Liver (tissue), 8 donors: ENCODE measurements at regions not wholly inside any gene's neighbourhood (a gene's known extent, or its start where the extent isn't known, plus 50 kb on each side); places are given as distances from the start of the nearest gene placed in this dataset.

ENCODE experiments used
- DNase-seq: peaks from one replicate; pipeline ENCODE4 v3.0.0-alpha.2; 2017; ENCODE audit warnings: low spot score
- H3K27ac ChIP-seq, 2 donors: one replicate each; pipeline ENCODE4 v1.7.0; 2013; ENCODE audit warnings: inconsistent platforms in 2 of 2, low read length in 2 of 2, control low read depth in 1 of 2, low read depth in 1 of 2, mild to moderate bottlenecking in 1 of 2
- H3K27me3 ChIP-seq, 4 donors: one replicate each; pipeline versions ENCODE4 v1.6.1 to v1.7.0; 2013; ENCODE audit warnings: low read length in 3 of 4, inconsistent platforms in 1 of 4, mild to moderate bottlenecking in 1 of 4, moderate library complexity in 1 of 4; ENCODE audit not compliant: control insufficient read depth in 4 of 4, insufficient read depth in 4 of 4
- H3K36me3 ChIP-seq, 4 donors: one replicate each; pipeline versions ENCODE4 v1.6.1 to v1.7.0; 2013; ENCODE audit warnings: low read length in 3 of 4, mild to moderate bottlenecking in 3 of 4, low read depth in 1 of 4, moderate library complexity in 1 of 4; ENCODE audit not compliant: control insufficient read depth in 4 of 4, insufficient read depth in 3 of 4
- H3K4me1 ChIP-seq, 4 donors: one replicate each; pipeline versions ENCODE4 v1.6.1 to v1.7.0; 2013; ENCODE audit warnings: low read length in 3 of 4, mild to moderate bottlenecking in 3 of 4, moderate library complexity in 1 of 4; ENCODE audit not compliant: control insufficient read depth in 4 of 4, insufficient read depth in 4 of 4
- H3K4me3 ChIP-seq, 3 donors: one replicate each; pipeline versions ENCODE4 v1.6.1 to v1.7.0; 2013; ENCODE audit warnings: low read length in 3 of 3, control low read depth in 1 of 3, low read depth in 1 of 3, mild to moderate bottlenecking in 1 of 3
- H3K9ac ChIP-seq, 2 donors: one replicate each; pipeline ENCODE4 v1.7.0; 2013; ENCODE audit warnings: low read length in 2 of 2, mild to moderate bottlenecking in 2 of 2, moderate library complexity in 2 of 2, control low read depth in 1 of 2, low read depth in 1 of 2
- H3K9me3 ChIP-seq, 4 donors: one replicate each; pipeline versions ENCODE4 v1.6.1 to v1.7.0; 2013; ENCODE audit warnings: low read length in 3 of 4; ENCODE audit not compliant: control insufficient read depth in 4 of 4
- CTCF ChIP-seq: fragments of 150-350 bp; IDR thresholded peaks from 2 replicates; pipeline ENCODE4 v1.5.1; 2017; ENCODE audit warnings: improper control_type of control experiment, low read depth, low read length; ENCODE audit not compliant: missing input control
- GABPA ChIP-seq, 2 donors: IDR thresholded peaks in 1 of 2; conservative IDR thresholded peaks in 1 of 2; 2 replicates each; pipeline ENCODE4 v1.6.1; 2016; ENCODE audit warnings: antibody characterized with exemption in 2 of 2, mild to moderate bottlenecking in 1 of 2, moderate library complexity in 1 of 2
- HNF4A ChIP-seq, 2 donors: conservative IDR thresholded peaks; 2 replicates each; pipeline ENCODE4 v1.6.1; 2016; ENCODE audit warnings: antibody characterized with exemption in 2 of 2, mild to moderate bottlenecking in 2 of 2
- HNF4G ChIP-seq: IDR thresholded peaks from 2 replicates; pipeline ENCODE4 v1.6.1; 2016; ENCODE audit warnings: antibody characterized with exemption
- JUND ChIP-seq, 2 donors: IDR thresholded peaks; 2 replicates each; pipeline ENCODE4 v1.6.1; 2016; ENCODE audit warnings: antibody characterized with exemption in 2 of 2
- MAX ChIP-seq: IDR thresholded peaks from 2 replicates; pipeline ENCODE4 v1.6.1; 2016; ENCODE audit warnings: antibody characterized with exemption
- NR2F2 ChIP-seq: IDR thresholded peaks from 2 replicates; pipeline ENCODE4 v1.6.1; 2016; ENCODE audit warnings: antibody characterized with exemption
- RAD21 ChIP-seq, 2 donors: IDR thresholded peaks; 2 replicates each; pipeline ENCODE4 v1.6.1; 2016; ENCODE audit warnings: antibody characterized with exemption in 2 of 2, mild to moderate bottlenecking in 2 of 2
- REST ChIP-seq: IDR thresholded peaks from 2 replicates; pipeline ENCODE4 v1.6.1; 2016; ENCODE audit warnings: antibody characterized with exemption, mild to moderate bottlenecking
- RXRA ChIP-seq, 2 donors: IDR thresholded peaks; 2 replicates each; pipeline ENCODE4 v1.6.1; 2017 to 2018; ENCODE audit warnings: antibody characterized with exemption in 2 of 2, mild to moderate bottlenecking in 1 of 2
- SP1 ChIP-seq: IDR thresholded peaks from 2 replicates; pipeline ENCODE4 v1.6.1; 2018; ENCODE audit warnings: antibody characterized with exemption, mild to moderate bottlenecking
- TAF1 ChIP-seq: conservative IDR thresholded peaks from 2 replicates; pipeline ENCODE4 v1.6.1; 2016; ENCODE audit warnings: antibody characterized with exemption, mild to moderate bottlenecking
- ZBTB33 ChIP-seq: IDR thresholded peaks from 2 replicates; pipeline ENCODE4 v1.6.1; 2016; ENCODE audit warnings: antibody characterized with exemption
- WGBS: extraction: QIAGEN DNeasy Blood & Tissue Kit; methylation state at CpG from one replicate; pipeline ENCODE4 v1.1.7; 2013; 5-methylcytosine and 5-hydroxymethylcytosine counted together
- donor health status: healthy.
- donor health status: healthy.
- donor health status: healthy.
- donor health status: healthy.
- donor health status: healthy.

GRCh38 chr1:75023005-75023404, 111.2 kb upstream of the LHX8 start:
- 73% methylated on average over 1 of the region's 1 CpG for WGBS
- no peaks in the 10 kb centered on the region for H3K36me3 ChIP-seq
- no peaks in the 10 kb centered on the region for H3K27me3 ChIP-seq
- no peak overlapping the region for H3K27ac ChIP-seq
- no peak overlapping the region for H3K4me3 ChIP-seq
- no peak for DNase-seq
- H3K4me1 ChIP-seq, result no peaks in the 10 kb centered on the region
- no peak overlapping the region for H3K9ac ChIP-seq
- no peaks in the 10 kb centered on the region for H3K9me3 ChIP-seq
- TF ChIP-seq HNF4A (conservative IDR thresholded peaks at IDR 0.05) (no peak), TAF1 (no peak), NR2F2 (no peak)

- WGBS, result 50% methylated on average over 3 of the region's 3 CpGs
- H3K27me3 ChIP-seq, result no peaks in the 10 kb centered on the region
- TF ChIP-seq REST, result no peak
- no peak for TF ChIP-seq MAX
- no peak for TF ChIP-seq HNF4G
- TF ChIP-seq GABPA (IDR thresholded peaks at IDR 0.05 in 1 of 2, conservative IDR thresholded peaks at IDR 0.05 in 1 of 2), result no peak
- no peak for TF ChIP-seq HNF4A (conservative IDR thresholded peaks at IDR 0.05)
- no peak for TF ChIP-seq SP1
- no peak for TF ChIP-seq RAD21 (IDR thresholded peaks at IDR 0.05)
- TF ChIP-seq JUND (IDR thresholded peaks at IDR 0.05), result no peak
- TF ChIP-seq RXRA (IDR thresholded peaks at IDR 0.05), result no peak
- no peak for DNase-seq
- peaks cover 0 to 3% (median under 1%) of the 10 kb centered on the region in 4 donors for H3K9me3 ChIP-seq
- no peak overlapping the region for H3K4me3 ChIP-seq
- H3K36me3 ChIP-seq, result no peaks in the 10 kb centered on the region
- H3K9ac ChIP-seq, result no peak overlapping the region
- no peak overlapping the region for H3K27ac ChIP-seq
- H3K4me1 ChIP-seq, result no peaks in the 10 kb centered on the region
Measured at GRCh38 chr1:75034376-75034775, 99.8 kb upstream of the LHX8 start.

GRCh38 chr1:75035536-75035935, 98.7 kb upstream of the LHX8 start:
- 66% methylated on average over 4 of the region's 4 CpGs for WGBS
- H3K4me3 ChIP-seq, result no peak overlapping the region
- no peak overlapping the region for H3K9ac ChIP-seq
- DNase-seq, result no peak
- H3K9me3 ChIP-seq, result peaks cover 0 to 3% (median 2%) of the 10 kb centered on the region in 4 donors
- H3K27me3 ChIP-seq, result no peaks in the 10 kb centered on the region
- no peaks in the 10 kb centered on the region for H3K4me1 ChIP-seq
- TF ChIP-seq ZBTB33, result no peak
- TF ChIP-seq GABPA (IDR thresholded peaks at IDR 0.05 in 1 of 2, conservative IDR thresholded peaks at IDR 0.05 in 1 of 2), result no peak
- no peak for TF ChIP-seq NR2F2
- no peak for TF ChIP-seq CTCF
- no peak overlapping the region for H3K27ac ChIP-seq
- no peaks in the 10 kb centered on the region for H3K36me3 ChIP-seq
